ENCODE measurements at regions not wholly inside any gene's neighbourhood (a gene's known extent, or its start where the extent isn't known, plus 50 kb on each side); places are given as distances from the start of the nearest gene placed in this dataset.

DNA sequence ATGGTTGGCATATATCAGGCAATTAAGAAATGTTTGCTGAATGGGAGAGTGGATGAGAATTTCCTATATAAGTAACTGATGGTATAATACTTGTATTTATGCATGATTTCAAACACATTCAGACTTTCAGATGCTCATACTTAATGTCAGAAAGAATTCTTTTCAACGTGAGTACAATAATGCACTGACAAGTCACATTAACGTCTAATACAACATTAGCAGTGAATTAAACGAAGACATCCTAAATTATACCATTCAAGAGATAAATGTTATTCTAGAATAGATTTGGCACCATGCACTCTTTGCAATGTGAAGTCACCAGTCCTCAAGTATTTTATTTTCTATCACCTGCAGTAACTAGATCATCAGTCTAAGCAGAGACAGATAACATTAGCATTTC, 712.9 kb downstream of the TLE1 start:
- Histone ChIP-seq H3K9ac (replicated peaks in 1 of 4; ENCODE audit: extremely low read depth in 1 of 4, low read depth in 3 of 4, low read length in 3 of 4) (no peak overlapping the region), H3K18ac (ENCODE audit: extremely low read depth, low read length) (no peak overlapping the region), H2BK15ac (ENCODE audit: low read length) (no peak overlapping the region), H4K8ac (ENCODE audit: extremely low read depth, insufficient read depth, low read length) (no peak overlapping the region), H3K79me1 (ENCODE audit: low read depth, low read length) (no peaks in the 10 kb centered on the region), H3K56ac (replicated peaks; ENCODE audit: insufficient read length, low read depth, low read length) (no peak overlapping the region), H3K23ac (ENCODE audit: insufficient read length) (no peak overlapping the region), H3K27me3 (replicated peaks in 1 of 4; ENCODE audit: control insufficient read depth in 3 of 4, extremely low read depth in 1 of 4, insufficient read depth in 3 of 4, low read length in 3 of 4) (no peaks in the 10 kb centered on the region), H3K9me3 (ENCODE audit: insufficient read depth in 2 of 2, low read depth in 1 of 2, low read length in 1 of 2) (peaks cover 9 to 10% of the 10 kb centered on the region in 2 experiments; a peak in 3 of 4 replicates), H2BK20ac (ENCODE audit: low read length) (no peak overlapping the region), H3K4me2 (ENCODE audit: insufficient read depth in 1 of 2, low read depth in 2 of 2, low read length in 2 of 2) (no peak overlapping the region), H2AK5ac (ENCODE audit: low read depth, low read length) (no peak overlapping the region), H3K79me2 (ENCODE audit: control insufficient read depth in 1 of 2, insufficient read depth in 2 of 2, low read length in 2 of 2) (no peaks in the 10 kb centered on the region), H4K5ac (ENCODE audit: insufficient read length, low read depth, low read length) (no peak overlapping the region), H3K4ac (replicated peaks; ENCODE audit: insufficient read length, low read depth, low read length) (no peak overlapping the region), H2AFZ (ENCODE audit: low read length) (no peak overlapping the region), H2BK12ac (ENCODE audit: low read depth, low read length) (no peak overlapping the region), H3K27ac (ENCODE audit: low read depth, low read length) (no peak overlapping the region), H3K4me3 (ENCODE audit: extremely low read depth in 1 of 4, insufficient read depth in 2 of 4, low read depth in 3 of 4, low read length in 4 of 4) (no peak overlapping the region), H3K36me3 (ENCODE audit: control insufficient read depth in 2 of 4, insufficient read depth in 4 of 4, low read length in 3 of 4) (no peaks in the 10 kb centered on the region), H4K91ac (replicated peaks; ENCODE audit: insufficient read length, low read length) (no peak overlapping the region), H3K23me2 (ENCODE audit: low read depth, low read length) (peaks cover 2% of the 10 kb centered on the region; the same call in 1 of the 2 replicates), H4K20me1 (replicated peaks in 1 of 2; ENCODE audit: control insufficient read depth in 1 of 2, insufficient read depth in 2 of 2, low read length in 2 of 2) (no peaks in the 10 kb centered on the region), H2BK120ac (replicated peaks; ENCODE audit: low read depth, low read length) (no peak overlapping the region), H3K4me1 (replicated peaks in 1 of 4; ENCODE audit: control insufficient read depth in 3 of 4, insufficient read depth in 4 of 4, low read length in 3 of 4) (peaks cover 0 to 4% (median 0%) of the 10 kb centered on the region in 4 experiments; a peak in 1 of 7 replicates), H2BK5ac (ENCODE audit: low read depth, low read length) (no peak overlapping the region), H3K14ac (ENCODE audit: insufficient read length) (no peak overlapping the region)
- WGBS, 2 experiments (ENCODE audit: extremely low coverage in 1 of 2, insufficient coverage in 1 of 2, insufficient read length in 1 of 2, insufficient replicate concordance in 2 of 2, low coverage in 1 of 2, low lambda C conversion rate in 2 of 2, missing lambda C conversion rate in 1 of 2), result 63% methylated on average over 3 of the region's 3 CpGs; no CpG with 5 or more reads in 1 of the 2 experiments
- CTCF ChIA-PET (ENCODE audit: partially characterized antibody), result no interaction called here
- FAIRE-seq, result no peak
- POLR2A ChIA-PET (ENCODE audit: partially characterized antibody), result no interaction called here
- TF ChIP-seq FOSL1 (IDR thresholded peaks at IDR 0.05; ENCODE audit: insufficient read depth, low read depth, low read length) (no peak), CBX8 (IDR thresholded peaks at IDR 0.05; ENCODE audit: borderline replicate concordance, low read depth, low read length) (no peak), RXRA (IDR thresholded peaks at IDR 0.05; ENCODE audit: insufficient read depth, low read depth, low read length) (no peak), SP2 (IDR thresholded peaks at IDR 0.05; ENCODE audit: low read length) (no peak), JUND (IDR thresholded peaks at IDR 0.05; ENCODE audit: low read length) (no peak)
- no peak for DNase-seq (ENCODE audit: low read depth in 1 of 2, low spot score in 2 of 2)
